ENCODE measurements at regions not wholly inside any gene's neighbourhood (a gene's known extent, or its start where the extent isn't known, plus 50 kb on each side); places are given as distances from the start of the nearest gene placed in this dataset.

DNA sequence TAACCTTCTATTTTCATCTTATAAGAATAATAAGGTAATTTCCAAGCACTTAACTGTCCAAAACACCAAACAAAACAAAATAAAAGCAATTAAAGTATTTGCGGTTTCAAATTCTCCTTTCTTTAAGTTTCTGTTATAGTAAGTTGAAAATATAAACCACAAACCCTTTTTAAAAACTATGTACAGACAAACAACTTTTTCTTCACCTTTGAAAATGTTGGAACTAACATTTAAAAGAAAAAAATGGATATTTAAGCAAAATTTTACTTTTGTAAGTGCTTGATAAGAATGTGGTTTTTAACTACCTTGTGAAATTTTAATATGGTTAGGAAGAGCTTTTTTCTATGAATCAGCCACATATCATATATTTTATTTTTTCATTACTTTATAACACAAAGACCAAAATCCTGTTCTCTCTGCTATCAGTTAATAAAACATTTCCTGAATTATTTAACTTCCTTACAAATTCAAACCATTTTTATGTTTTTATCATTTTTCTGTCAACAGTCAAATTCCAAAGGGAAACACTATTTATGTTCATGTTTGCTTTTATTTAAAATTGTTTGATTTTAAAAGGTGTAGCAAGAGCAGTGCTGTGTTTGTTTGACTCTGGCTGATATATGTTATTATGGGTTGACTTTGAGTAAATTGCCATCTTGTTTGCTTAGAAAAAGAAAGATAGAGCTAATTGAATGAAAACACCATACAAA, 554.1 kb upstream of the KLHL1 start:
- TF ChIP-seq, protein P1, sequence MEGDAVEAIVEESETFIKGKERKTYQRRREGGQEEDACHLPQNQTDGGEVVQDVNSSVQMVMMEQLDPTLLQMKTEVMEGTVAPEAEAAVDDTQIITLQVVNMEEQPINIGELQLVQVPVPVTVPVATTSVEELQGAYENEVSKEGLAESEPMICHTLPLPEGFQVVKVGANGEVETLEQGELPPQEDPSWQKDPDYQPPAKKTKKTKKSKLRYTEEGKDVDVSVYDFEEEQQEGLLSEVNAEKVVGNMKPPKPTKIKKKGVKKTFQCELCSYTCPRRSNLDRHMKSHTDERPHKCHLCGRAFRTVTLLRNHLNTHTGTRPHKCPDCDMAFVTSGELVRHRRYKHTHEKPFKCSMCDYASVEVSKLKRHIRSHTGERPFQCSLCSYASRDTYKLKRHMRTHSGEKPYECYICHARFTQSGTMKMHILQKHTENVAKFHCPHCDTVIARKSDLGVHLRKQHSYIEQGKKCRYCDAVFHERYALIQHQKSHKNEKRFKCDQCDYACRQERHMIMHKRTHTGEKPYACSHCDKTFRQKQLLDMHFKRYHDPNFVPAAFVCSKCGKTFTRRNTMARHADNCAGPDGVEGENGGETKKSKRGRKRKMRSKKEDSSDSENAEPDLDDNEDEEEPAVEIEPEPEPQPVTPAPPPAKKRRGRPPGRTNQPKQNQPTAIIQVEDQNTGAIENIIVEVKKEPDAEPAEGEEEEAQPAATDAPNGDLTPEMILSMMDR (conservative IDR thresholded peaks at IDR 0.05; ENCODE audit: low read depth, low read length): no peak
- TF ChIP-seq EZH2 (IDR thresholded peaks at IDR 0.05; ENCODE audit: low read length, unreplicated experiment): no peak
